ENCODE measurements at regions not wholly inside any gene's neighbourhood (a gene's known extent, or its start where the extent isn't known, plus 50 kb on each side); places are given as distances from the start of the nearest gene placed in this dataset.

DNA sequence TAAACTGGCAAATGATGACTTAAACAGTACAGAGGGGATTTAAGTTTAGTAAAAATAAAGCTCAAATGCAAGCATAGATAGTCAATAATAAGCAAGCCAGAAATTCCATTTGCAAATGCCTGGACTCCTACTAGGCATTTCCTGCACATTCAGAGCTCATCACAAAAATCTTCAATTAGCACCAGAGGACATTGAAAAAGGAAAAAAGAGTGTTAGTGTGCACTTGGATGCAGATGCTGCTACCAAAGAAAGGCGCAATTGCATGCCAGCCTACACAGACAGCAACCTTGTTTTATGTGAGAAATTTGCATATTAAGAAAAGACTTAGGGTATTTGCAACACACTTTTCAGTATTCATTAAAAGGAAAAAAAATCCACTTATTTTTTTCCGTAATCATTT, 282.1 kb downstream of the GRIA2 start:
- no peak for DNase-seq (ENCODE audit: extremely low read depth, low read depth)
- no peak for TF ChIP-seq CTCF (IDR thresholded peaks at IDR 0.05; ENCODE audit: low read depth, low read length, missing control alignments)
- H3K4me3 ChIP-seq (replicated peaks; ENCODE audit: low read depth, low read length) = no peak overlapping the region

DNA sequence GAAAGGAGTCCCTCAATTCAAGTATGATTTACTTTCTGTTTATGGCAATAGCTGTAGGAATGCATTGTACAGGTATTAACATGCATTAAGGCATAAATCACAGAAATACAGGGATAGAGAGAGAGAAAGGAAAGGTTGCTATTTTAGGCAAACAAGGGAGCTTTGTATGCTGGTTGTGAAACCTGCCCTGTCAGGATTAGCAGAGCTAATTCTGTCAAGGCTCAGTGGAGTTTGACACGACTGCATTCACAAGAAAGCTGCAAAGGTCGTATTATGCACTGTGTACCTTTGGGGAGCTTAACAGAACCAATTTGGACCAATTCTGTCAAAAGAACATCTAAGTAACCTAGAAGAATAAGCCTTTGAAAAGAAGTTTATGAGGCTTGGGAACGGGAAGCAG, 239.3 kb downstream of the GRIA2 start:
- no peak overlapping the region for H3K4me3 ChIP-seq (replicated peaks; ENCODE audit: low read depth, low read length)
- no peak for TF ChIP-seq CTCF (IDR thresholded peaks at IDR 0.05; ENCODE audit: low read depth, low read length, missing control alignments)
- no peak for DNase-seq (ENCODE audit: extremely low read depth, low read depth)

- no peak overlapping the region for H3K4me3 ChIP-seq (replicated peaks; ENCODE audit: low read depth, low read length)
- DNase-seq (ENCODE audit: extremely low read depth, low read depth) = no peak
- TF ChIP-seq CTCF (IDR thresholded peaks at IDR 0.05; ENCODE audit: low read depth, low read length, missing control alignments) = no peak
These were observed 226.7 kb downstream of the GRIA2 start for GRCh38 chr4:157447195-157447594.

DNA sequence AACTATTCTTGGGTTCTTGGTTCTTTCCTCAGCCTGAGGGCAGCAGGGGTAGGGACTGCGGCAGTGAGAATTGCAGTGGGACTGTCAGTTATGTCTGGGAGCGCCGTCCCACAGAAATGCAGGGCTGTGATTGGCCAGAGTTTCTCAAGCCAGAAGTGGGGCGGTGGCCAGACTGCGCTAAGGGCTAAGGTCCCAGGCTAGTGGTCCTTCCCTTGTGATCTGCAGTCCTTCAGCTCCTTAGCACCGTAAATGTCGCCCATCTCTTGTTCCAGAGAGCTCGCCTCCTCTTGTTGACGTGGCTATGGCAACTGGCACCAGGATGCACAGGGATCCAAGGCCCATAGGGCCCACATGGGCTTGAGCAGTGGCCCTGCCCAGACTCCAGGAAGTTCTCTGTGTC, 223.5 kb downstream of the GRIA2 start:
- no peak overlapping the region for H3K4me3 ChIP-seq (replicated peaks; ENCODE audit: low read depth, low read length)
- TF ChIP-seq CTCF (IDR thresholded peaks at IDR 0.05; ENCODE audit: low read depth, low read length, missing control alignments) = no peak
- no peak for DNase-seq (ENCODE audit: extremely low read depth, low read depth)

- H3K4me3 ChIP-seq (replicated peaks; ENCODE audit: low read depth, low read length) = no peak overlapping the region
- DNase-seq (ENCODE audit: extremely low read depth, low read depth) = no peak
- TF ChIP-seq CTCF (IDR thresholded peaks at IDR 0.05; ENCODE audit: low read depth, low read length, missing control alignments) = no peak
These were observed 223.0 kb downstream of the GRIA2 start for GRCh38 chr4:157443537-157443936.

- DNase-seq (ENCODE audit: extremely low read depth, low read depth) = no peak
- no peak overlapping the region for H3K4me3 ChIP-seq (replicated peaks; ENCODE audit: low read depth, low read length)
- TF ChIP-seq CTCF (IDR thresholded peaks at IDR 0.05; ENCODE audit: low read depth, low read length, missing control alignments) = no peak
These were observed 205.4 kb downstream of the GRIA2 start for GRCh38 chr4:157425897-157426296.

DNA sequence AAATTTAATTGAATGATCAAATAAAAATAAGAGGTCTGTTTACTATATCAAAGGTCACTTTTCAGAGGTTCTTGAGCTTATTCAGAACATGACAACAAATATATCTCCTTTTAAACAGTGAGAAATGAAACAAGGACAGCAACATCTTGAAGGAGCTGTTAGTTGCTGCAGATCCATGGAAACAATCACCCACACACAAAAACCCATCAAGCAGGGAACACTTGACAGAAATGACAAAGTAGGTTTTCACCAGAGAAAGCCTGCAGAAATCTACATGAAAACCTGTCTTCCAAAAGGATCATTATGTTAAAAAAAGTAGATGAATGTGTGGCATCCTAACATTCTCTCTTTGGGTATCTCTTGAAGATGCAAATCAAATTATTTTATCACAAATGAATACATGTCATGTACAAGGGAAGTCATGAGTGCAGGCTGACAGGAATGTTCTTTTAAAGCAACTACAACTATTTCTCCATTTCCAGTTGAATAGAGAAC, 203.0 kb downstream of the GRIA2 start:
- DNase-seq (ENCODE audit: extremely low read depth, low read depth) = no peak
- no peak for TF ChIP-seq CTCF (IDR thresholded peaks at IDR 0.05; ENCODE audit: low read depth, low read length, missing control alignments)

More for the DNA sequence above, 203.0 kb downstream of the GRIA2 start:
- H3K4me3 ChIP-seq (replicated peaks; ENCODE audit: low read depth, low read length) = no peak overlapping the region

All from HFF-Myc (cell line).